Right cardiac atrium (tissue), 5 donors: ENCODE measurements at regions not wholly inside any gene's neighbourhood (a gene's known extent, or its start where the extent isn't known, plus 50 kb on each side); places are given as distances from the start of the nearest gene placed in this dataset.

Experiments
- ATAC-seq, 2 donors: fragments of 200-7000 bp; cut with Tn5 transposase; one replicate each; pipeline versions ENCODE4 v1.8.0 to v1.9.1; 2020; ENCODE audit warnings: moderate library complexity in 2 of 2, mild to moderate bottlenecking in 1 of 2
- DNase-seq, 3 donors: peaks; one replicate each; pipeline ENCODE4 v3.0.0-alpha.2; 2020
- H3K27ac ChIP-seq: one replicate; pipeline ENCODE4 v1.5.1; 2013; ENCODE audit warnings: mild to moderate bottlenecking, low read length, control low read depth, moderate library complexity
- H3K27me3 ChIP-seq: one replicate; pipeline ENCODE4 v1.6.1; 2013; ENCODE audit not compliant: control insufficient read depth, insufficient read depth
- H3K4me1 ChIP-seq: one replicate; pipeline ENCODE4 v1.6.1; 2013; ENCODE audit warnings: low read length; ENCODE audit not compliant: control insufficient read depth, insufficient read depth
- H3K4me3 ChIP-seq: one replicate; pipeline ENCODE4 v1.5.1; 2013; ENCODE audit warnings: low read length, control low read depth
- H3K9me3 ChIP-seq: one replicate; pipeline ENCODE4 v1.6.1; 2013; ENCODE audit warnings: low read length; ENCODE audit not compliant: control insufficient read depth
- WGBS: extraction: QIAGEN DNeasy Blood & Tissue Kit; methylation state at CpG from one replicate; pipeline ENCODE4 v1.1.7; 2013; 5-methylcytosine and 5-hydroxymethylcytosine counted together
- intact Hi-C, 4 donors: fragments of 100-400 bp; cut with DNase I; formaldehyde crosslinking; loops; one replicate each; pipeline versions ENCODE4 v1.11.0 to v1.14.0; 2022 to 2023
- donor health status: healthy with polysubstance abuse.
- donor health status: DM: no; HTN: yes; CAD: no.
- donor health status: DM: no; HTN: no; CAD: no.
- donor health status: DM: no; HTN: yes; CAD: no; lungs with severe emphysema.
- donor health status: DM: yes; HTN: yes; CAD: no.

DNA sequence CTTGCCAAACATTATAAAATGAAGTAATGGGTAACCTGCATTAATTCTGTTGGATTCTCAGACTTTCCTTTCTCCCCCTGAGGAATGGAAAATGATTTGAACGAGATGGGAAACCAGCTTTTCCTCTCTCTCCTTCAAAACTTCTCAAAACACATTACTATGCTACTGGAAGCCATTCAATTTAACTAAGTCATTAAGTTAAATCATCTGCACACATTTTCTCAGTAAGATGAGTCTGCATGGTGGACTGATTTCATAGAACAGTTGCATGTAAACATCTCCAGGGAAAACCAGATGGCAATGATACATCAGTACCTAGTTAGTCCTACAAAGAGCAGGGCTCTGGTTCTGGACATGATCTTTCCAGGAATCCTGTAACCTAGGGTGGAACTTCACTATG lies 59.9 kb downstream of the BMP4 start:
- Histone ChIP-seq H3K4me3 (no peak overlapping the region), H3K27ac (no peak overlapping the region), H3K27me3 (no peaks in the 10 kb centered on the region), H3K9me3 (no peaks in the 10 kb centered on the region), H3K4me1 (no peaks in the 10 kb centered on the region)
- intact Hi-C loops, result no loop called here
- ATAC-seq, result no peak
- no peak for DNase-seq
- 39% methylated on average over 1 of the region's 1 CpG for WGBS

DNA sequence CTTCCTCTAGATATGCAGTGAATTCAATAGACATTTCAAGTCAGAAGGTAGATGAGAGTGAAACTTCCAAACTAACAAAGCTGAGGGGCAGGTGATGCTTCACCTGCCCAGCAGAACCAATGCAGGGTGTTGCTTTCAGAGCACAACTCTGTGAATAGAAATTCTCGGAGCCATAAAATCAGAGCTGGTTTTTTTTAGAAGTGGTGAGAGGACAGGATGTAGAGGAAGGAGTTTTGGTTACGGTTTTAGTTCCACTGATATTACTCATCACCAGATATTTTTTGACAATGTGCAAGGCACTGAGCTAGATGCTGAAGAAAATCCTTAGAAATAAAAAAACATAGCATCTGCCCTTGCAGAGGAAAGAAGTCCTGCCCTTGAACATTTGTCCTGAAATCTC lies 62.2 kb downstream of the BMP4 start:
- H3K27me3 ChIP-seq, result no peaks in the 10 kb centered on the region
- H3K4me3 ChIP-seq, result no peak overlapping the region
- H3K9me3 ChIP-seq, result no peaks in the 10 kb centered on the region
- DNase-seq (no peak), ATAC-seq (no peak)
- 37% methylated on average over 2 of the region's 2 CpGs for WGBS
- no peaks in the 10 kb centered on the region for H3K4me1 ChIP-seq
- H3K27ac ChIP-seq, result no peak overlapping the region
- intact Hi-C loops, result no loop called here

DNA sequence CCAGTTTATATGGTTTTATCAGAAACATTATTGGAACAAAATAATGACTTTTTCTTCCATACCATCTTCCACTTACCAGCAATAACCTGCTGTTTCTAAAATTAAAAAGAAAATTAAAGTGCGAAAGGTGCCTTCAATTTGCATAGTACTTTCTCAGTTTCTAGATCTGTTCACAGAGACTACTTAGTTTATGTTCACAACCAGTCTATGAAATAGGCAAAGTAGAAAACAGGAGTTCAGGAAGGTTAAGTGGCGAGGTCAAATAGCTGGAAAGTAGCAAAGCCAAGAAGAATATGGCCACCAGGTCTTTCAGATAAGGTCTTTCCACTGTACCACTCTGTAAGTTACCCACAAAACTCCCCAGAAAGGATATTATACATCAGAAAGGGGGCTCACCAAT lies 63.3 kb downstream of the BMP4 start:
- Histone ChIP-seq H3K27ac (no peak overlapping the region), H3K4me1 (no peaks in the 10 kb centered on the region), H3K9me3 (no peaks in the 10 kb centered on the region), H3K4me3 (no peak overlapping the region), H3K27me3 (no peaks in the 10 kb centered on the region)
- no peak for ATAC-seq
- WGBS, result 97% methylated on average over 2 of the region's 2 CpGs
- no peak for DNase-seq
- intact Hi-C loops, result no loop called here

DNA sequence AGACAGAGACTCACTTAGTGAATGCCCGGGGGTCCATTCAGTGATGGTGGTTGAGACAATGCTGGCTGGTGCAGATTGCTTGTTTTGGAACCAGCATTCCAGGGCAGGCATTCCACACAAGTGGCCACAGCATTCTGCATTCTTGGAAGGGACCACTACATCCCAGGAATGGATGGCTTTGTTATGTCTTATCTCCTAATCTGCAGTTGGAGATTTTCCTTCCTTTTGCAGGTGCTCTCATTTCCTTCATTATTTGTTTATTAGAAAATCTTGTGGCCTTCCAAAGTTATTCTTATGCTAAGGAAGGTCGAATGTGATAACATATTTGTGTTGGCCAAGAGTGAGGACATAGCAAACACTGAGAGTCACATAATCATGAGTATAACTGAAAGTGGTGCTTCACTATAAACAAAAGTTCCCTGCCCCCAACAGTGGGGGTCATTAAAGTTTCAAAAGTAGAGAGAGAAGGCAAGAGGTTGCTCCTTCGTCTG lies 66.0 kb downstream of the BMP4 start:
- intact Hi-C loops, result no loop called here
- 28% methylated on average over 3 of the region's 3 CpGs for WGBS
- ATAC-seq, result peak; percentile 71

DNA sequence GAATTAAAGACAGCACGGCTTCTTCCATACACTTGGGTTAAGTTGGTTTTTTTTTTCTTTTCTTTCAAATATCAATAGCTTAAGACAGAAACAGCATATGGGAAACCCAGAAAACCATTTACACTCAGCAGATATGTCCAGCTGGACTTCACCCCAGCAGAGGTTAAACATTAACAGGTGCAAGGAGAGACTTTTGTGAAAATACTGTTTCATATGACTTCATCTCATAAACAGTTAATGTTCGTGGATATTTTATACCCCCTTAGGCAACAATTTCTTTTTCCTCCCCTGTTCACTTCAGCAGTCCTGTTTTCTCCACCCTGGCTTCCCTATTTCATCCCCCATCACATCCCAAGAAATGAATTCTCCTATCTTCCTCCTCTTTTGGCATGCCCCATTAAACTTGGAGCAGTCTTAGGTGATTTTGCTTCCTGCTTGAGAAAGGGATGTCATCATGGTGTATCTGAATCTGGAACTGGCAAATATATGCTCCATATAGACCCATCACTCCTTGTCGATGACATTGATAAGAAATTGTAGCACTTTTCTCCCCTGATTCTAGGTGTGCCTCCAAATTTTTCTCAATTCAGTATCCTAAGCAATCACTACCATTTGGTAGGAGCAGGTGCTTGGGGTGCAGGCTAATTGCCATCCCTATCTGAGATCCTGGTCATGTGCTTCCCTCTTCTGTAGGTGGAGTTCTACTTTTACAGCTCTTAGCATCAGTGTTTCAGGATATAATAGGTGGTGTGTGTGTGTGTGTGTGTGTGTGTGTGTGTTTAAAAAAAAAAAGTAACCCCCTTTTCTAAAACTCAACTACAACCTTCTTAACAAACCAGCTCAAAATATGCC lies 67.9 kb downstream of the BMP4 start:
- no peaks in the 10 kb centered on the region for H3K9me3 ChIP-seq
- DNase-seq (no peak), ATAC-seq (no peak)
- no peak overlapping the region for H3K27ac ChIP-seq
- intact Hi-C loops, result no loop called here
- 88% methylated on average over 3 of the region's 3 CpGs for WGBS
- H3K4me1 ChIP-seq, result no peaks in the 10 kb centered on the region
- H3K4me3 ChIP-seq, result no peak overlapping the region
- no peaks in the 10 kb centered on the region for H3K27me3 ChIP-seq

More for the DNA sequence above, 66.0 kb downstream of the BMP4 start:
- no peaks in the 10 kb centered on the region for H3K4me1 ChIP-seq
- H3K27ac ChIP-seq, result no peak overlapping the region
- no peak for DNase-seq
- no peak overlapping the region for H3K4me3 ChIP-seq
- H3K9me3 ChIP-seq, result no peaks in the 10 kb centered on the region
- no peaks in the 10 kb centered on the region for H3K27me3 ChIP-seq

DNA sequence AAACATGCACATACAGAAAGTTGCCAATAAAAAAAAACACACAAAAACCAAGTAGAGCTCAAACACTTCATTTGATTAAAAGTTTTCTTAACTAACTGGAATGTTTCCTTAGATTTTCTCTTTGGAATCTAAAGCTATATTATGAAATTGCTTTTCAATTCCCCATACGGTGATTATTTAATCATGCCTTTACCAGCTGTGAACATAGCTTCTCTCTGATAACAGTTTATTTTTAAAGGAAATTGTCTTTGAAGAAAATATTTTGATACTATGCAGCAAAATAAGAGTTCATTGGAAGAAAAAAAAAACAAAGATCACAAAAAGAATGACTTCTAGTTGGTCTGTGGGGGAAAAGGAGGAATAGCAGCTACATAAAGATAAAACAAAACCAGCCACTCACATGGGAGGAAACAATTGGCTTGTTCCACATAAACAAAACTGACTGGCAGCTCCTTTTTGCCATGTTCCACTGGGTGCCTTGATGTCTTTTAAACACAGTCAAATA lies 71.4 kb downstream of the BMP4 start:
- no peak for ATAC-seq
- DNase-seq, result no peak
- Histone ChIP-seq H3K9me3 (no peaks in the 10 kb centered on the region), H3K27me3 (no peaks in the 10 kb centered on the region), H3K27ac (no peak overlapping the region), H3K4me1 (no peaks in the 10 kb centered on the region), H3K4me3 (no peak overlapping the region)
- 45% methylated on average over 1 of the region's 1 CpG for WGBS
- intact Hi-C loops, result no loop called here

DNA sequence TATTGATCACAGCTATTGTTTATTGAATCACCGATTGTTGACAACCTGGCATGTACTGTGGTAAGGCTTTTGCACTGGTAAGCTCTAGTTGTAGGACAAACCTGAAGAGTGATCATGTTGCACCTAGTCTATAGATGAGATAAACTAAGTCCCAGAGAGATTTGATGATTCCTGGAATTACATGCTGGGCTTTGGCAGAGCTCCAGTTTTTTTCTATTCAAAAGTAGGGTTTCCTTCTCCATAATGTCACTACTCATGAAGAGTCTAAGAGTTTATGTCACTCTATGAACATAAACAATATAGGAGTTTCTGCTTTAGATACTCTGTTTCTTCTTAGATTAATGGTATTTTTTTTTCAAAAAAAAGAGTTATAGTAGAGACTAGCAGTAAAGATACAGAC lies 72.0 kb downstream of the BMP4 start:
- no peak overlapping the region for H3K4me3 ChIP-seq
- no peaks in the 10 kb centered on the region for H3K27me3 ChIP-seq
- no peak for DNase-seq
- no peaks in the 10 kb centered on the region for H3K9me3 ChIP-seq
- intact Hi-C loops, result no loop called here
- 91% methylated on average over 1 of the region's 1 CpG for WGBS
- ATAC-seq, result no peak
- no peak overlapping the region for H3K27ac ChIP-seq
- no peaks in the 10 kb centered on the region for H3K4me1 ChIP-seq

DNA sequence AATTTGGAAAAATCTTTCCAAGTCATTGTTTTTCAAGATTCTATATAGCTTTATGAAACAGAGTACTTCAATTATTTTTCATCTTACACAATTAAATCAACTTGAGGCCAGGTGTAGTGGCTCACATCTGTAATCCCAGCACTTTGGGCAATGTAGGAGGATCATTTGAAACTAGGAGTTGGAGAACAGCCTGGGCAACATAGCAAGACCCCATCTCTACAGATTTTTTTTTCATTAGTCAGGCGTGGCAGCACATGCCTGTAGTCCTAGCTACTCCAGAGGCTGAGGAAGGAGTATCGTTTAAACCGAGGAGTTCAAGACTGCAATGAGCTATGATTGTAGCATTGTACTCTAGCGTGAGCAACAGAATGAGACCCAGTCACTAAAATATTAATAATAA lies 72.9 kb downstream of the BMP4 start:
- DNase-seq, result no peak
- H3K27ac ChIP-seq, result no peak overlapping the region
- H3K4me1 ChIP-seq, result no peaks in the 10 kb centered on the region
- no peak overlapping the region for H3K4me3 ChIP-seq
- intact Hi-C loops, result no loop called here
- no peak for ATAC-seq
- WGBS, result 96% methylated on average over 4 of the region's 4 CpGs
- no peaks in the 10 kb centered on the region for H3K9me3 ChIP-seq
- no peaks in the 10 kb centered on the region for H3K27me3 ChIP-seq

DNA sequence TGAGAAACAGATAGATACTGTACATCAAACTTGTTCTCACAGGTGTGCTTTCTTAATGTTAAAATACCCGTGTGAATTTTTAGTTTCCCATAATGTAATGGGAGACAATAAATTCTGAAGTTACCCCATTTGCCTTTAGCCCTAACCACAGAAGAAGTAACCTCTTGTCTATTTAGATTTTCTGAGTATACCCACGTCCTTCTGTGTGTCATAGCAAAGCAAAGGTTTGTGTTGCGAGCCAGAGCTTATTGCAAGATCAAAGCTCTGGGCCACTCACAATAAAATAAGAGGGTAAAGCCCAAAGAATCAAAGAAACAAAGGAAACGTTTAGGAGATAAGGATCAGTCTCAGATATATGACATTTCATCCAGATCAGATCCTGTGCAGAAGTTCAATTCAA lies 73.9 kb downstream of the BMP4 start:
- H3K4me3 ChIP-seq, result no peak overlapping the region
- no peak overlapping the region for H3K27ac ChIP-seq
- intact Hi-C loops, result no loop called here
- no peaks in the 10 kb centered on the region for H3K4me1 ChIP-seq
- ATAC-seq, result no peak
- no peaks in the 10 kb centered on the region for H3K27me3 ChIP-seq
- H3K9me3 ChIP-seq, result no peaks in the 10 kb centered on the region
- no peak for DNase-seq
- 66% methylated on average over 4 of the region's 4 CpGs for WGBS

DNA sequence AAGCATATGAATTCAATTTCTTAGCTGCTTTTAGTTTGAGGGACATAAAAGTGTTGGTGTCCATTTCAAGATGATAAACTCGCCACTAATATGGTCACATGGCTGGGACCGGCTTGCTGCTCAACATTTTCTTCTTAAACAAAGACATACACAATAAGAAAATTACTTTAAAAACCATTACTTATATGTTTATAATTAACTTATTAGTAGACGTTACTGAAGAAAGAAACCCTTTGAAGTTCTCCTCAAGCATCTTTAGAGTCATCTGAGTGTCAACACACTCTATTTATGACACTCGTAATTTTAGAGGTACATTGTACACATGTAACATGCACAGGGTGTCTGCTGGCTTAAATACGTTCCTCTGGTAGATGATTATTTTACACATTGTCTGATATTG lies 74.7 kb downstream of the BMP4 start:
- WGBS, result 67% methylated on average over 5 of the region's 5 CpGs

DNA sequence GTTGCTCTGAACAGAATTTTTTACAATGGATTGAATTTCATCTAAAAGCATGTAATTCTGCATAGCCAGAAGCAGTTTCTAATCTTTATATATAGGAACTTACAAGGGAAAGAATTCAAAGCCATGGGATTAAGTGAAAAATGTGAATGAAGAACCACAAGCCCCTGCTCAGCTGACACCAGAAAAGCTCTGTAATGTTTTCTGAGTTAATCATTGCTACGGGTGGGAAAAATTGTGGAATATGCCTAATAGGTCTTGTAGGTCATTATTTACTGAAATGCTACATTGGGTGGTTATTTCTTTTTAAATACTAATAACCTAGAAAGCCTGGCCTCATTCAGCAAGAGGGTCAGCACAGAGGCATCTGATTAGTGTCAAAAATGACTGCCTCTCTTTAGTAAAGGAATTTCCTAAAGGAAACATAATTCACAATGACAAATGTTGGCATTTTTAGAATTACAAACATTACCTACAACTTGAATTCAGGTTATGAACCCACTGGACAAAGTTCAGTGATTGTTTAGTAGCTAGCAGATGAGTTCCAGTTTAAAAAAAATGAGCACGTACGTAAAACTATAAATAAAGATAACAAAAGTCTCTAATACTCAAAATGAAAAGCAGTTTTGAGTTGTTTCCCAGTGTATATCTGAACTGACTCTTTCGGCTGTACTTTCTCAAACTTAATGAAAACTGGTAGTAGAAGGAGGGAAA lies 75.3 kb downstream of the BMP4 start:
- Histone ChIP-seq H3K4me1 (no peaks in the 10 kb centered on the region), H3K27ac (no peak overlapping the region), H3K9me3 (no peaks in the 10 kb centered on the region), H3K27me3 (no peaks in the 10 kb centered on the region), H3K4me3 (no peak overlapping the region)
- DNase-seq (no peak), ATAC-seq (no peak)
- intact Hi-C loops, result no loop called here
- 35% methylated on average over 4 of the region's 4 CpGs for WGBS

More for the DNA sequence above, 74.7 kb downstream of the BMP4 start:
- Histone ChIP-seq H3K27ac (no peak overlapping the region), H3K4me1 (no peaks in the 10 kb centered on the region), H3K9me3 (no peaks in the 10 kb centered on the region), H3K4me3 (no peak overlapping the region), H3K27me3 (no peaks in the 10 kb centered on the region)
- no peak for ATAC-seq
- no peak for DNase-seq
- intact Hi-C loops, result no loop called here
